ENCODE measurements at regions not wholly inside any gene's neighbourhood (a gene's known extent, or its start where the extent isn't known, plus 50 kb on each side); places are given as distances from the start of the nearest gene placed in this dataset.

DNA sequence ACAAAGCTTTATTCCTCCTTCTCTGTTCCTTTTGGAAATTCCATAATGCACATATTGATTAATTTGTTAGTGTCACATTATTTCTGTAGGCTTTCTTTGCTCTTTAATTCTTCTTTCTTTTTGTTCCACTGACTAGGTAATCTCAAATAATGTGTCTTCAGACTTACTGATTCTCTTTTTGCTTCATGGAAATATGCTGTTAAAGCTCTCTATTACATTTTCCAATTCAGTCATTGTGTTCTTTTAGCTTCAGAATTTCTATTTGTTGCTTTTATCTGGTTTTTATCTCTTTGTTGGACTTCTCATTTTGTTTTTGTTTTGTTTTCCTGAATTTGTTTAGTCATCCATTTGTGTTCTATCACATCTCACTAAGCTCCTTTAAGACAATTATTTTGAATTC, 147.0 kb upstream of the EOMES start:
- no peak for DNase-seq

- no peak for DNase-seq
Measured at GRCh38 chr3:27877061-27878013, 155.2 kb upstream of the EOMES start.

- no peak for DNase-seq
Measured at GRCh38 chr3:27878014-27878383, 155.9 kb upstream of the EOMES start.

- no peak for DNase-seq
Measured at GRCh38 chr3:27880969-27881892, 159.1 kb upstream of the EOMES start.

DNA sequence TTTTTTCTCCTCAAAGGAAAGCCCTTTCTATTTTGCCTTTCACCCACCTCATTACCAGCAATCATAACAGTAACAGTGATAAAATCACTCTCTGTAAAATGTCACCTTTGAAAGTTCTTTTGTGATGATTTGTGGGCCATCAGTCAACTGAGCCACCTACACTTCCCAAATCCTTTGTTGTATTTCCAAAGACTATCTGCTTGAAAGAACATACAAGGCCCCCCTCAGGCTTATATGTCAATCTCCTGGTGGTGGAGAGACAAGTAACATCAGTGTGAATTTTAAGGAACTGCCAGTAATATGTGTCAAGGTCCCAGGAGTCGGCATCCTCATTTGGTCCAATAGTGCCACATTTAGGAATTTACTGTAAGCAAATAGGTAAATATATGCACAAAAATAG, 161.1 kb upstream of the EOMES start:
- DNase-seq, result no peak

DNA sequence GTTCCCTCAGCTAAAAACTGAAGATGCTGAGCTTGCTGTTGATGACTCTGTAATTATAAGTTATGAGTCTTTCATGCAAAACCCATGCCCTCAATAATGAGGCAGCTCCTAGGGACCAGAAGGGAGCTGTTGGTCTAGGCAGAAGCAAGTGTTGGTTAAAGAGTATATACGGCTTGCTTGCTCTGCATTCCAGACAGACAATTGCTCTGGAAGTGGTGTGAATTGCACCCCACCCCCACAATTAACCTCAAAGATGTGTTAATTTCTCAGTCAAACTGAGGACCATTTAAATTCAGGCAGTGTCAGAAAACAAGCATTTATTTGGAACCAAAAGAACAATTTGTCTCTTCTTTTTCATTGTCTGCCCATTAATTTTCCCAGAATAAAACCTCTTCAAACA, 163.5 kb upstream of the EOMES start:
- DNase-seq, result no peak

DNA sequence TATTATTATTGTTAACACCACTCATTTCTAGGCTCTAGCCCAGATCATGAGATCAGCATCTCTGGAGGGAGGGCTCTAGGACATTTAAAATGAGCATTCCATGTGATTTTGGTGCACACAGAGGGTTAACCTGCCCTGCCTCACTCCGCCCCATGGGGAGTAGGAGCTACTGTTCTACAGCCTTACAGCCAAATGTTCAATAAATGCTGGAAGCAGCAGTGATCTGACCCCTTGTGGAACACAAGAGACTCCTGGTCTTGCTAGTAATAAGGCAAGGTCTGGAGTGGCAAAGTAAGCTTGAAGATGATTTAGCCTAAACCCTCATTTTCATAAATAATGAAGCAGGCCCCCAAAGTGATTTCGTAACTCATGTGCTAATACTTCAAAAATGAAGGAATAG, 166.4 kb upstream of the EOMES start:
- no peak for DNase-seq

- DNase-seq, result no peak
Measured at GRCh38 chr3:27889745-27890144, 167.6 kb upstream of the EOMES start.

GRCh38 chr3:27900316-27900715, 178.2 kb upstream of the EOMES start:
- DNase-seq, result no peak

- no peak for DNase-seq
Measured at GRCh38 chr3:27903446-27903845, 181.3 kb upstream of the EOMES start.

- no peak for DNase-seq
Measured at GRCh38 chr3:27905625-27906024, 183.5 kb upstream of the EOMES start.

DNA sequence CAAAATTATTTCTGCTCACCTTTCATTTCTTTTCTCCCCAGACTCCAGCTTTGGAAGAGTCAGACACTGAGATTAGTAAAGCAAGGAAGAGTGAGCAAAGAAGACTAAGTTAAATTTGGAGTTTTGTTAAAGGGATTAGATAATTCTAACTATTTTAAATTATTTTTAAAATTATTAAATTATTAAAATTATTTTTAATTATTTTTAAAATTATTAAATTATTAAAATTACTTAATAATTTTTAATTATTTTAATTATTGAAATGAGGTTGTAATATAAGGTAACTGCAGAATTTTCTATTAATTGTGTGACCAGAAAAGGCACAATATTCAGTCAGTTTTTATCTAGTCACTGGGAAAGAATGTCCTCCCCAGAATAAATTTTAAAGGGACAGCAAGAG, 185.0 kb upstream of the EOMES start:
- DNase-seq, result no peak

GRCh38 chr3:27907929-27908328, 185.8 kb upstream of the EOMES start:
- no peak for DNase-seq

DNA sequence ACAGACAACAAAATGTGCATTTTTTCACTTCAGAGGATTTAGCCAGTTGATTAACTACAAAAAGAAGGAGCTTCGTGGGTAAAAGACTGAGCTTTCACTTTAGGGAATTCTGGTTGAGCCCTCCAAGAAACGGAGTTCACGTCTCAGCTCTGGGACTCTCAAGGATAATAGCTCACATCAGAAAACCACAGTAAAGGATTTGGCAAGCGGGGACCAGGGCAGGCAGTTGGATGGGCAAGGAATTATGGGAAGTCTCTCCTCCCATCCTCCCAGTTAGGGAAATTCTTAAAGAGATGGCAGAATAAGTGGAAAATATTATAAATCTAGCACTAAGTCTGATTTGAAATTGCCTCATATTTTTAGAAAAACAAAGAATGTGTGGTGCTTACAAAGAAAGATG, 188.3 kb upstream of the EOMES start:
- no peak for DNase-seq

GRCh38 chr3:27914199-27914598, 192.1 kb upstream of the EOMES start:
- DNase-seq, result no peak

DNA sequence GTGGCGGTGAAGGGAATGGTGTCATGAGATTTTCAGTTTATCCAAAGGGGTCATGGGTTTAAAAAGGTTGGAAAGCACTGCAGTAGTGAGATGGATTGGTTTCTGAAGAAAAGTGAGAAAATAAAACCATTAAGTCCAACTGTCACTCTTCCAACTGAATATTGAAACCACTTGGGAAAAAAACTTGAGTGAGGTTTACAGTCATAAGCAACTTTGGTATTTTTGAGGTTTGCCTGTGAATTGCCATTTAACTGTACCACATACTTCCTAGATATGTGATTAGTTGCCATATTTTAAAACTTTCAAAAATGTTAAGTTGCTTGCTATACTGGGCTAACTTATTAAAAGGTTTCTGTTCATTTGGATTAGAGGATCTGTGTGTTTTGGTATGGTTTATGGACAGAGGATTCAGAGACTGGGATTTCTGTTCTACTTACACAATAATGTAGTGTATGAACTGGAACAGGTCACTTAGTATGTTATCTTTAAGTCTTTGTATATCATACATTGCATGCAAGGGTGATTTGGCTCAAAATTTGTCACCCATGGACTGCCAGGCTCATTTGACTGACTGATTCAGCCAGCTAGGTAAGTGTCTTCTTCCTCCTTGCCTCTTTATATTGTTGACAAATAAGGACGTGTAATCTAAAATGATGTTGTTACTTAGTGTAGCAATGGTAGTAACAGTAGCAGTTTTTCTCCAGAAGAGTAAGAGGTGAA, 201.4 kb upstream of the EOMES start:
- DNase-seq, result no peak

- no peak for DNase-seq
Measured at GRCh38 chr3:27927882-27928281, 205.8 kb upstream of the EOMES start.

DNA sequence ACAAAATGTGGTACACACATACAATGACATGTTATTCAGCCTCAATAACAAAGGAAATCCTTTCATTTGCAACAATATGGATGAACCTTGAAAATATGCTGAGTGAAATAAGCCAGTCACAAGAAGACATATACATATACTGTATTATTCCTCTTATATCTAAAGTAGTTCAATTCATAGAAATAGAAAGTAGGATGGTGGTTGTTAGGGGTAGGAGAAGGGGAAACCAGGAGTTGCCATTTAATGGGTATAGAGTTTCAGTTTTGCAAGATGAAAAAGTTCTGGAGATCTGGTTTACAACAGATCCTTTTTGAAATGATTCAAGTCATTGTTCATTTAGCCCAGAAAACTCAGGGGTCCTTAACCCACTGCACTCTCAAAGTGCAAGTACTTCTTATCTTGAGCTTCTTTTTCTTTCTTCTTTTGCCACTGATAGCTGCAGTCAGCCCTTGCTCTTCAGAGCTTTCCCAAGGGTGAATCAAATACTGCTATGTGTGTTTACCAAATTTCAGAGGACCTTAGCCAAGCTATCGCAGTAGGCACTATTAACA, 208.0 kb upstream of the EOMES start:
- no peak for DNase-seq

- DNase-seq, result no peak
Measured at GRCh38 chr3:27935492-27935891, 213.4 kb upstream of the EOMES start.

- no peak for DNase-seq
Measured at GRCh38 chr3:27939521-27939920, 217.4 kb upstream of the EOMES start.

- DNase-seq, result no peak
Measured at GRCh38 chr3:27939940-27940339, 217.8 kb upstream of the EOMES start.

DNA sequence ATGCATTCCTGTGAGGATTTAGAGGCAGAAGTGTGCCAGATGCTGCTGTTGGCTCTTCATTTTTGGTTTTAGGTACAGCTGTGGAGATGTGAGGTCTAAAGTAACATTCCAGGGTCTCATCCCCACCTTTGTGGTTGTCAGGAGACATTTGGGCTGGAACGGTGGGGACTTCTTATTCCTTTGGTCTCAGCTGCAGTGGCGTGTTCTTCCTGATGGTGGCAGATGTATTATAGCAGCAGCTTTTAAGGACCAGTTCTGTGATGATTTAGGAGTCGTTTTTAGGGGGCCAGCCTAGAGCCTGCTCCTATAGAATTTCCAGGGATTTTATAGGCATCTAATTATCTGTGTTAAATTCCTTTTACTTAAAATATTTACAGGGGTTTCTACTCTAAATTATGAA, 221.0 kb upstream of the EOMES start:
- DNase-seq, result no peak

GRCh38 chr3:27945229-27945628, 223.1 kb upstream of the EOMES start:
- no peak for DNase-seq

Measured in stimulated activated CD4-positive, alpha-beta T cell treated with anti-CD3 and anti-CD28 coated beads, Interleukin-1b, Interleukin-23, amount 100 ng/mL, for 48 hours (primary cell).